ENCODE measurements at regions not wholly inside any gene's neighbourhood (a gene's known extent, or its start where the extent isn't known, plus 50 kb on each side); places are given as distances from the start of the nearest gene placed in this dataset.

- peaks cover 10 to 16% of the 10 kb centered on the region in 2 experiments; a peak in 2 of 4 replicates for H3K9me3 ChIP-seq (ENCODE audit: control insufficient read depth in 1 of 2, insufficient read depth in 1 of 2, low read depth in 1 of 2, low read length in 2 of 2)
- H3K4me3 ChIP-seq (replicated peaks in 1 of 2; ENCODE audit: low read depth in 1 of 2, low read length in 2 of 2): no peak overlapping the region
- H4K20me1 ChIP-seq (ENCODE audit: insufficient read depth): no peaks in the 10 kb centered on the region
- no peak for ATAC-seq
- DNase-seq (ENCODE audit: low read depth, low spot score): no peak
- no peak overlapping the region for H3K4me2 ChIP-seq (ENCODE audit: low read length)
- no peaks in the 10 kb centered on the region for H3K4me1 ChIP-seq (ENCODE audit: control insufficient read depth in 1 of 2, insufficient read depth in 2 of 2, low read length in 2 of 2)
- H3K9me2 ChIP-seq (ENCODE audit: insufficient read depth): no peaks in the 10 kb centered on the region
- H3K79me2 ChIP-seq (ENCODE audit: insufficient read depth, low read length): no peaks in the 10 kb centered on the region
- CTCF ChIA-PET: no interaction called here
- no peak overlapping the region for H3K9ac ChIP-seq (ENCODE audit: low read length)
- POLR2A ChIA-PET: no interaction called here
- no peak overlapping the region for H2AFZ ChIP-seq (ENCODE audit: low read depth, low read length, poor library complexity, severe bottlenecking)
- H3K27ac ChIP-seq (ENCODE audit: low read depth, low read length): no peak overlapping the region
- intact Hi-C loops (cut with micrococcal nuclease): no loop called here
- no peaks in the 10 kb centered on the region for H3K27me3 ChIP-seq (ENCODE audit: insufficient read depth, low read length)
- no TSS peak for BruUV-seq (replicated peaks)
- H3K36me3 ChIP-seq (ENCODE audit: control insufficient read depth in 1 of 2, insufficient read depth in 2 of 2, low read length in 2 of 2): no peaks in the 10 kb centered on the region
- RAD21 ChIA-PET (ENCODE audit: low non-redundant PET in 1 of 2, low total read pairs in 2 of 2, uncharacterized antibody in 2 of 2, unreplicated experiment in 2 of 2): no interaction called here
- TF ChIP-seq EZH2phosphoT487 (IDR thresholded peaks at IDR 0.05; ENCODE audit: borderline replicate concordance) (no peak), EGR1 (IDR thresholded peaks at IDR 0.05; ENCODE audit: low read depth) (no peak), ZFX (IDR thresholded peaks at IDR 0.05) (no peak), REST (IDR thresholded peaks at IDR 0.05; ENCODE audit: low read depth) (no peak), ELF1 (IDR thresholded peaks at IDR 0.05; ENCODE audit: borderline replicate concordance, low read depth) (no peak), ZNF274 (IDR thresholded peaks at IDR 0.05; ENCODE audit: low read depth, low read length) (no peak), EZH2 (IDR thresholded peaks at IDR 0.05) (no peak), POLR2A (IDR thresholded peaks at IDR 0.05; ENCODE audit: borderline replicate concordance, extremely low read depth, insufficient read depth, insufficient read length) (no peak), CBX3 (IDR thresholded peaks at IDR 0.05; ENCODE audit: low read depth) (no peak), SRF (IDR thresholded peaks at IDR 0.05; ENCODE audit: low read depth) (no peak), CEBPB (IDR thresholded peaks at IDR 0.05; ENCODE audit: low read depth) (no peak), JUND (IDR thresholded peaks at IDR 0.05) (no peak), SP1 (IDR thresholded peaks at IDR 0.05; ENCODE audit: low read depth) (no peak), YY1 (IDR thresholded peaks at IDR 0.05; ENCODE audit: extremely low read depth, insufficient replicate concordance, low read depth, low read length) (no peak)
Observed at GRCh38 chr5:12343558-12343957, 439.3 kb upstream of the CTNND2 start.

All from HCT116 (cell line).